ENCODE measurements at regions not wholly inside any gene's neighbourhood (a gene's known extent, or its start where the extent isn't known, plus 50 kb on each side); places are given as distances from the start of the nearest gene placed in this dataset.
"Not testable (repeated sequence)": the region's sequence is repeated elsewhere in the genome, so short reads cannot be mapped to it uniquely, and the experiment has no call there.

- H3K27me3 ChIP-seq (replicated peaks; ENCODE audit: insufficient read depth, low read depth, low read length, poor library complexity): no peaks in the 10 kb centered on the region
- intact Hi-C loops (cut with micrococcal nuclease; ENCODE audit: unreplicated experiment): no loop called here
- H3K36me3 ChIP-seq (ENCODE audit: insufficient read depth, low read length, poor library complexity, severe bottlenecking): no peaks in the 10 kb centered on the region
- ChIA-PET CTCF (no interaction called here), POLR2A (ENCODE audit: low non-redundant PET) (no interaction called here)
- peaks cover 9% of the 10 kb centered on the region for H3K4me1 ChIP-seq (ENCODE audit: insufficient read depth, low read length, poor library complexity, severe bottlenecking)
- no TSS peak for BruUV-seq (replicated peaks)
- no peak for DNase-seq (ENCODE audit: low spot score)
- H3K27ac ChIP-seq (ENCODE audit: low read depth, low read length, poor library complexity, severe bottlenecking): no peak overlapping the region
- H3K4me3 ChIP-seq (ENCODE audit: low read depth, low read length, poor library complexity, severe bottlenecking): no peak overlapping the region
- no peaks in the 10 kb centered on the region for H3K9me3 ChIP-seq (ENCODE audit: low read depth, low read length, poor library complexity, severe bottlenecking)
- no peak for TF ChIP-seq CTCF (conservative IDR thresholded peaks at IDR 0.05; ENCODE audit: low read depth, low read length)
- TF ChIP-seq EZH2 (IDR thresholded peaks at IDR 0.05; ENCODE audit: borderline replicate concordance, low read depth, low read length, poor library complexity, severe bottlenecking): no peak
Observed at GRCh38 chr2:234898534-234899053, 53.2 kb upstream of the SH3BP4 start.

GRCh38 chr2:234888442-234888841 is 63.4 kb upstream of the SH3BP4 start:
- intact Hi-C loops (cut with micrococcal nuclease; ENCODE audit: unreplicated experiment): loop anchor here (10.0 kb wide), 1 partner anchor 166 kb away; no protein-coding TSS in a partner anchor
- POLR2A ChIA-PET (ENCODE audit: low non-redundant PET); H3K27me3 ChIP-seq (replicated peaks; ENCODE audit: insufficient read depth, low read depth, low read length, poor library complexity); H3K4me1 ChIP-seq (ENCODE audit: insufficient read depth, low read length, poor library complexity, severe bottlenecking); H3K27ac ChIP-seq (ENCODE audit: low read depth, low read length, poor library complexity, severe bottlenecking); DNase-seq (ENCODE audit: low spot score); H3K4me3 ChIP-seq (ENCODE audit: low read depth, low read length, poor library complexity, severe bottlenecking); CTCF ChIA-PET; H3K36me3 ChIP-seq (ENCODE audit: insufficient read depth, low read length, poor library complexity, severe bottlenecking); BruUV-seq (replicated peaks); H3K9me3 ChIP-seq (ENCODE audit: low read depth, low read length, poor library complexity, severe bottlenecking): not testable (repeated sequence)

GRCh38 chr2:234887195-234887594 is 64.6 kb upstream of the SH3BP4 start:
- BruUV-seq (replicated peaks): no TSS peak
- no peak overlapping the region for H3K4me3 ChIP-seq (ENCODE audit: low read depth, low read length, poor library complexity, severe bottlenecking)
- H3K27ac ChIP-seq (ENCODE audit: low read depth, low read length, poor library complexity, severe bottlenecking): no peak overlapping the region
- H3K4me1 ChIP-seq (ENCODE audit: insufficient read depth, low read length, poor library complexity, severe bottlenecking): no peaks in the 10 kb centered on the region
- ChIA-PET CTCF (no interaction called here), POLR2A (ENCODE audit: low non-redundant PET) (no interaction called here)
- intact Hi-C loops (cut with micrococcal nuclease; ENCODE audit: unreplicated experiment): loop anchor here (10.0 kb wide), 1 partner anchor 168 kb away; no protein-coding TSS in a partner anchor
- H3K9me3 ChIP-seq (ENCODE audit: low read depth, low read length, poor library complexity, severe bottlenecking): no peaks in the 10 kb centered on the region
- TF ChIP-seq EZH2 (IDR thresholded peaks at IDR 0.05; ENCODE audit: borderline replicate concordance, low read depth, low read length, poor library complexity, severe bottlenecking): no peak
- TF ChIP-seq CTCF (conservative IDR thresholded peaks at IDR 0.05; ENCODE audit: low read depth, low read length): no peak
- H3K36me3 ChIP-seq (ENCODE audit: insufficient read depth, low read length, poor library complexity, severe bottlenecking): no peaks in the 10 kb centered on the region
- DNase-seq (ENCODE audit: low spot score): no peak
- H3K27me3 ChIP-seq (replicated peaks; ENCODE audit: insufficient read depth, low read depth, low read length, poor library complexity): no peaks in the 10 kb centered on the region

- no peaks in the 10 kb centered on the region for H3K4me1 ChIP-seq (ENCODE audit: insufficient read depth, low read length, poor library complexity, severe bottlenecking)
- H3K4me3 ChIP-seq (ENCODE audit: low read depth, low read length, poor library complexity, severe bottlenecking): no peak overlapping the region
- BruUV-seq (replicated peaks): no TSS peak
- POLR2A ChIA-PET (ENCODE audit: low non-redundant PET): no interaction called here
- no peak for DNase-seq (ENCODE audit: low spot score)
- TF ChIP-seq CTCF (conservative IDR thresholded peaks at IDR 0.05; ENCODE audit: low read depth, low read length) (no peak), EZH2 (IDR thresholded peaks at IDR 0.05; ENCODE audit: borderline replicate concordance, low read depth, low read length, poor library complexity, severe bottlenecking) (no peak)
- intact Hi-C loops (cut with micrococcal nuclease; ENCODE audit: unreplicated experiment): loop anchor here (10.0 kb wide), 1 partner anchor 169 kb away; no protein-coding TSS in a partner anchor
- CTCF ChIA-PET: no interaction called here
- H3K27me3 ChIP-seq (replicated peaks; ENCODE audit: insufficient read depth, low read depth, low read length, poor library complexity): no peaks in the 10 kb centered on the region
- no peak overlapping the region for H3K27ac ChIP-seq (ENCODE audit: low read depth, low read length, poor library complexity, severe bottlenecking)
- H3K36me3 ChIP-seq (ENCODE audit: insufficient read depth, low read length, poor library complexity, severe bottlenecking): no peaks in the 10 kb centered on the region
- H3K9me3 ChIP-seq (ENCODE audit: low read depth, low read length, poor library complexity, severe bottlenecking): no peaks in the 10 kb centered on the region
Observed at GRCh38 chr2:234885886-234886285, 65.9 kb upstream of the SH3BP4 start.

Measured in A673 (cell line).